K562 (cell line): ENCODE measurements at regions not wholly inside any gene's neighbourhood (a gene's known extent, or its start where the extent isn't known, plus 50 kb on each side); places are given as distances from the start of the nearest gene placed in this dataset.

ENCODE experiments used
- ATAC-seq: fragments of 200-7000 bp; cut with Tn5 transposase; 3 replicates; pipeline ENCODE4 v1.9.1; 2020; ENCODE audit warnings: moderate library complexity
- BruUV-seq: library from RNA; stranded (reverse); fragments of 400-500 nt; replicated peaks from 2 replicates; lab custom pipeline; 2021; lab: Mats Ljungman, UMichigan
- CTCF ChIA-PET: fragments of 300-600 bp; formaldehyde crosslinking; extraction: SDS; loops from one replicate; lab custom pipeline; 2021; ENCODE audit warnings: low intra/inter-chr PET ratio; lab: Yijun Ruan, JAX
- POLR2A ChIA-PET: fragments of 300-600, 350-650 bp; sonication (Branson Sonifier 250); formaldehyde crosslinking; extraction: SDS; loops from one replicate; lab custom pipeline; 2021; ENCODE audit warnings: antibody characterized with exemption, inconsistent platforms; lab: Yijun Ruan, JAX
- DNase-seq, 4 experiments: peaks; one replicate each; pipeline versions ENCODE4 v3.0.0 to v3.0.0-alpha.2; 2011 to 2018; ENCODE audit warnings: low spot score in 3 of 4, mixed read lengths in 3 of 4; ENCODE audit errors: extremely low read depth in 1 of 4
- FAIRE-seq: peaks from 2 replicates; lab custom pipeline; 2011; peaks lifted over from hg19 to GRCh38; lab: Jason Lieb, UNC
- H2AFZ ChIP-seq: 2 replicates; pipeline ENCODE4 v1.6.0; 2011; ENCODE audit warnings: low read depth, low read length, control low read depth, inconsistent platforms
- H3K27ac ChIP-seq: fragments of 200-600 bp; 3 replicates; pipeline ENCODE4 v1.8.0; 2011; ENCODE audit warnings: low read depth, mild to moderate bottlenecking, control low read depth, inconsistent platforms, low read length, moderate library complexity, mixed read lengths; ENCODE audit errors: extremely low read depth
- H3K27me3 ChIP-seq, 2 experiments: fragments of 300-600 bp in 1 of 2; 2 replicates in 1 of 2; 3 replicates in 1 of 2; pipeline versions ENCODE4 v1.6.0 to v1.8.0; 2011; ENCODE audit warnings: inconsistent platforms in 2 of 2, low read length in 2 of 2, mild to moderate bottlenecking in 1 of 2, mixed read lengths in 1 of 2, moderate library complexity in 1 of 2; ENCODE audit not compliant: control insufficient read depth in 2 of 2, insufficient read depth in 2 of 2
- H3K36me3 ChIP-seq: fragments of 300-600 bp; 3 replicates; pipeline ENCODE4 v1.8.0; 2011; ENCODE audit warnings: mild to moderate bottlenecking, low read length, inconsistent platforms; ENCODE audit not compliant: control insufficient read depth, insufficient read depth
- H3K4me1 ChIP-seq, 2 experiments: fragments of 200-600 bp in 1 of 2; replicated peaks in 1 of 2; 2 replicates in 1 of 2; 3 replicates in 1 of 2; pipeline versions ENCODE4 v1.5.1 to v1.8.0; 2011; ENCODE audit warnings: inconsistent platforms in 2 of 2, low read length in 2 of 2, mild to moderate bottlenecking in 1 of 2, mixed read lengths in 1 of 2, moderate library complexity in 1 of 2; ENCODE audit not compliant: control insufficient read depth in 2 of 2, insufficient read depth in 2 of 2
- H3K4me2 ChIP-seq: 2 replicates; pipeline ENCODE4 v1.6.1; 2011; ENCODE audit warnings: low read length, control low read depth, inconsistent platforms, mixed read lengths; ENCODE audit not compliant: insufficient read depth
- H3K4me3 ChIP-seq: fragments of 200-600 bp; sonication (generic), shearing (Covaris generic); 2 replicates; pipeline ENCODE4 v1.5.1; 2016; ENCODE audit warnings: control low read depth, inconsistent platforms
- H3K79me2 ChIP-seq: fragments of 200-600 bp; 3 replicates; pipeline ENCODE4 v1.8.0; 2011; ENCODE audit warnings: low read length, inconsistent platforms; ENCODE audit not compliant: control insufficient read depth, insufficient read depth
- H3K9ac ChIP-seq, 2 experiments: 2 replicates each; pipeline versions ENCODE4 v1.6.0 to v1.6.1; 2011; ENCODE audit warnings: low read depth in 2 of 2, low read length in 2 of 2, control low read depth in 1 of 2, inconsistent platforms in 1 of 2, mild to moderate bottlenecking in 1 of 2, mixed read lengths in 1 of 2; ENCODE audit not compliant: insufficient read depth in 1 of 2
- H3K9me1 ChIP-seq: one replicate; pipeline ENCODE4 v1.6.0; 2011; ENCODE audit warnings: inconsistent platforms, mild to moderate bottlenecking, low read length, moderate library complexity; ENCODE audit not compliant: control insufficient read depth, insufficient read depth
- H3K9me3 ChIP-seq: replicated peaks from 2 replicates; pipeline ENCODE4 v1.5.1; 2011; ENCODE audit warnings: low read depth, low read length, inconsistent platforms; ENCODE audit not compliant: control insufficient read depth, insufficient read depth
- H4K20me1 ChIP-seq: replicated peaks from 2 replicates; pipeline ENCODE4 v1.6.1; 2011; ENCODE audit warnings: low read length, inconsistent platforms, mixed read lengths; ENCODE audit not compliant: control insufficient read depth, insufficient read depth
- BRF2 ChIP-seq: IDR thresholded peaks from 3 replicates; pipeline ENCODE4 v1.6.1; 2011; ENCODE audit warnings: borderline replicate concordance, mild to moderate bottlenecking; ENCODE audit not compliant: insufficient read length, insufficient read depth
- NFIX ChIP-seq: fragments of 250-450 bp; sonication (Bioruptor Pico); IDR thresholded peaks from 2 replicates; pipeline ENCODE4 v1.4.0; 2020; ENCODE audit warnings: low read depth, mild to moderate bottlenecking, moderate library complexity
- ZNF184 ChIP-seq: sonication (generic); formaldehyde crosslinking; IDR thresholded peaks from 2 replicates; pipeline ENCODE4 v1.5.0; 2020; ENCODE audit warnings: missing genetic modification reagents
- WGBS: fragments of 100-300 bp; shearing (Covaris generic); methylation state at CpG from one replicate; pipeline ENCODE4 v1.1.6; 2016; ENCODE audit warnings: low coverage, mixed read lengths; ENCODE audit not compliant: insufficient coverage; ENCODE audit errors: missing lambda C conversion rate; 5-methylcytosine and 5-hydroxymethylcytosine counted together
- in situ Hi-C: fragments of 300-500 bp; cut with MboI; formaldehyde crosslinking; loops from 4 replicates; pipeline ENCODE4 v1.15.0; 2018; ENCODE audit warnings: inconsistent platforms, mixed read lengths
- intact Hi-C: fragments of 100-400 bp; cut with micrococcal nuclease; formaldehyde crosslinking; loops from 2 replicates; pipeline ENCODE4 v1.14.2; 2022

GRCh38 chr7:109549471-109550193 lies 980.0 kb downstream of the DNAJB9 start (continued):
- TF ChIP-seq ZNF184 (CRISPR knock-in tag) (no peak), BRF2 (no peak)

- ChIA-PET CTCF (no interaction called here), POLR2A (no interaction called here)
- 13% methylated on average over 2 of the region's 2 CpGs for WGBS
- Histone ChIP-seq H3K4me3 (no peak overlapping the region), H3K4me1 (no peaks in the 10 kb centered on the region), H3K9me1 (no peaks in the 10 kb centered on the region), H3K9ac (no peak overlapping the region), H3K4me2 (no peak overlapping the region), H4K20me1 (no peaks in the 10 kb centered on the region), H3K9me3 (peaks cover 6% of the 10 kb centered on the region; the same call in 1 of the 2 replicates), H2AFZ (no peak overlapping the region), H3K79me2 (no peaks in the 10 kb centered on the region), H3K36me3 (no peaks in the 10 kb centered on the region), H3K27ac (no peak overlapping the region), H3K27me3 (no peaks in the 10 kb centered on the region)
- BruUV-seq = no TSS peak
- intact Hi-C loops (no loop called here), in situ Hi-C loops (no loop called here)
- ATAC-seq (no peak), DNase-seq (no peak), FAIRE-seq (no peak)
- no peak for TF ChIP-seq NFIX
Observed at GRCh38 chr7:109552017-109552416, 982.3 kb downstream of the DNAJB9 start.
